ENCODE measurements at regions not wholly inside any gene's neighbourhood (a gene's known extent, or its start where the extent isn't known, plus 50 kb on each side); places are given as distances from the start of the nearest gene placed in this dataset.

DNA sequence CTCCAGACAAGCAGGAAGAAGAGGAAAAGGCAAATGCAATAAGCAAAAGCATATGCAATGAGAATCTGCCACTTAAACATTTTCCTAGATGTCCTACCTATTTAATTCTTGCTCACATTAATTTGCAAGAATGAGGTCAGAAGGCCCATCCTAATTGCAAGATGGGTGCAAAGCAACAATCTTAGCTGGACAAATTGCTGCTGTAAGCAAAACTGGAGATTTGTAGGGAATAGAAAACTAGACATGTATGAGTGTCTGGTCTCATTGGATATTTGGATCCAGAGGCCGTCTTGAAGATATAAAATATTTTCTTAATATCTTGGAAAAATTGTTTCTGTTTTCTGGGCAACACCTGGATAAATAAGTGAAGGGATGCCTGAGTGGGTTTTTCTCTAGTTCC, 150.1 kb upstream of the PGR start (continued):
- TF ChIP-seq, protein P1, sequence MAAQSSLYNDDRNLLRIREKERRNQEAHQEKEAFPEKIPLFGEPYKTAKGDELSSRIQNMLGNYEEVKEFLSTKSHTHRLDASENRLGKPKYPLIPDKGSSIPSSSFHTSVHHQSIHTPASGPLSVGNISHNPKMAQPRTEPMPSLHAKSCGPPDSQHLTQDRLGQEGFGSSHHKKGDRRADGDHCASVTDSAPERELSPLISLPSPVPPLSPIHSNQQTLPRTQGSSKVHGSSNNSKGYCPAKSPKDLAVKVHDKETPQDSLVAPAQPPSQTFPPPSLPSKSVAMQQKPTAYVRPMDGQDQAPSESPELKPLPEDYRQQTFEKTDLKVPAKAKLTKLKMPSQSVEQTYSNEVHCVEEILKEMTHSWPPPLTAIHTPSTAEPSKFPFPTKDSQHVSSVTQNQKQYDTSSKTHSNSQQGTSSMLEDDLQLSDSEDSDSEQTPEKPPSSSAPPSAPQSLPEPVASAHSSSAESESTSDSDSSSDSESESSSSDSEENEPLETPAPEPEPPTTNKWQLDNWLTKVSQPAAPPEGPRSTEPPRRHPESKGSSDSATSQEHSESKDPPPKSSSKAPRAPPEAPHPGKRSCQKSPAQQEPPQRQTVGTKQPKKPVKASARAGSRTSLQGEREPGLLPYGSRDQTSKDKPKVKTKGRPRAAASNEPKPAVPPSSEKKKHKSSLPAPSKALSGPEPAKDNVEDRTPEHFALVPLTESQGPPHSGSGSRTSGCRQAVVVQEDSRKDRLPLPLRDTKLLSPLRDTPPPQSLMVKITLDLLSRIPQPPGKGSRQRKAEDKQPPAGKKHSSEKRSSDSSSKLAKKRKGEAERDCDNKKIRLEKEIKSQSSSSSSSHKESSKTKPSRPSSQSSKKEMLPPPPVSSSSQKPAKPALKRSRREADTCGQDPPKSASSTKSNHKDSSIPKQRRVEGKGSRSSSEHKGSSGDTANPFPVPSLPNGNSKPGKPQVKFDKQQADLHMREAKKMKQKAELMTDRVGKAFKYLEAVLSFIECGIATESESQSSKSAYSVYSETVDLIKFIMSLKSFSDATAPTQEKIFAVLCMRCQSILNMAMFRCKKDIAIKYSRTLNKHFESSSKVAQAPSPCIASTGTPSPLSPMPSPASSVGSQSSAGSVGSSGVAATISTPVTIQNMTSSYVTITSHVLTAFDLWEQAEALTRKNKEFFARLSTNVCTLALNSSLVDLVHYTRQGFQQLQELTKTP (IDR thresholded peaks at IDR 0.05; ENCODE audit: low read depth in 1 of 2, partially characterized antibody in 2 of 2), result no peak
- TF ChIP-seq YY1 (IDR thresholded peaks at IDR 0.05; ENCODE audit: borderline replicate concordance in 1 of 3, control insufficient read depth in 1 of 3, extremely low read depth in 1 of 3, insufficient read depth in 3 of 3, insufficient read length in 1 of 3, insufficient replicate concordance in 2 of 3, low read depth in 1 of 3, low read length in 2 of 3), result no peak
- TF ChIP-seq KLF1 (tag; IDR thresholded peaks at IDR 0.05), result no peak
- no peak for TF ChIP-seq ZNF518B (CRISPR knock-in tag; IDR thresholded peaks at IDR 0.05)
- no peak for TF ChIP-seq JUN (IDR thresholded peaks at IDR 0.05; ENCODE audit: borderline replicate concordance, low read depth, low read length)
- no peak for TF ChIP-seq JUN (CRISPR knock-in tag; IDR thresholded peaks at IDR 0.05; ENCODE audit: borderline replicate concordance)
- TF ChIP-seq KHSRP (IDR thresholded peaks at IDR 0.05), result no peak
- no peak for TF ChIP-seq ZNF407 (IDR thresholded peaks at IDR 0.05; ENCODE audit: low read depth)
